Renal pelvis (tissue), 1 donor: ENCODE measurements at regions not wholly inside any gene's neighbourhood (a gene's known extent, or its start where the extent isn't known, plus 50 kb on each side); places are given as distances from the start of the nearest gene placed in this dataset.
"Not testable (repeated sequence)": the region's sequence is repeated elsewhere in the genome, so short reads cannot be mapped to it uniquely, and the experiment has no call there.

ENCODE experiments used
- DNase-seq: peaks from one replicate; pipeline ENCODE4 v3.0.0-alpha.2; 2013

DNA sequence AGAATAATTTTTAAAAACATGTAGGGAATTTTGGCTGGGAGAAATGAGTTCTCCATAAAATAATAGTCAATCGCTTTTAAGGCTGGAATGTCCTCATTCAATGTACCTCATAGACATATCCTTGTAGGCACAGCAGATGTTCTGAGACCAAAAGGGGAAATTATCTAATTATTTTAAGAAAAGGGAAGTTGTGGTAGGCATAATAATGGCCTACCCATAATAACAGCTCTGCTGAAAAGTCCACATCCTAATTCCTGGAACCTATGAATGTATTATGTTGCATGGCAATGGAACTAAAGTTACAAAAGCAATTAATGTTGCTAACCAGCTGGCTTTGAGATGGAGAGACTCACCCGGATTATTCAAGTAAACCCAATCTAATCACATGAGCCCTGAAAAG is 216.1 kb downstream of the TRIM36 start:
- no peak for DNase-seq

GRCh38 chr5:114952876-114953275 is 216.8 kb downstream of the TRIM36 start:
- DNase-seq, result no peak

GRCh38 chr5:114949756-114950155 is 220.0 kb downstream of the TRIM36 start:
- DNase-seq, result no peak

GRCh38 chr5:114948986-114949621 is 220.6 kb downstream of the TRIM36 start:
- no peak for DNase-seq

- DNase-seq, result no peak
Measured at GRCh38 chr5:114948363-114948762, 221.3 kb downstream of the TRIM36 start.

DNA sequence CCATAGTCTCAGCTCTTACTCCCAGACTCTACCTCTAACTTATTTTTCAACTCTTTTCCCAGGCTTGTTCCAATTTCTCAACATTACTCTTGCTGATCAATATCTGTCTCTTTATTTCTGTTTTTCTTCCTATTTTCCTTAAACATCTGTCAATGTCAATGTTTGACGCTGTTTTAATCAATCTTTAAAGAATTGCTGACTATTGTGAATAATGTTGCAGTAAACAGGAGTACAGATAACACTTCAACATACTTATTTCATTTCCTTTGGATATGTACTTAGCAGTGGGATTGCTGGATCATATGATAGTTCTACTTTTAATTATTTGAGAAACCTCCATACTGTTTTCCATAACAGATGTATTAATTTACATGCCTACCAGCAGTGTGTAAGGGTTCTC is 229.0 kb downstream of the TRIM36 start:
- DNase-seq, result no peak

- no peak for DNase-seq
Measured at GRCh38 chr5:114935490-114935889, 234.2 kb downstream of the TRIM36 start.

DNA sequence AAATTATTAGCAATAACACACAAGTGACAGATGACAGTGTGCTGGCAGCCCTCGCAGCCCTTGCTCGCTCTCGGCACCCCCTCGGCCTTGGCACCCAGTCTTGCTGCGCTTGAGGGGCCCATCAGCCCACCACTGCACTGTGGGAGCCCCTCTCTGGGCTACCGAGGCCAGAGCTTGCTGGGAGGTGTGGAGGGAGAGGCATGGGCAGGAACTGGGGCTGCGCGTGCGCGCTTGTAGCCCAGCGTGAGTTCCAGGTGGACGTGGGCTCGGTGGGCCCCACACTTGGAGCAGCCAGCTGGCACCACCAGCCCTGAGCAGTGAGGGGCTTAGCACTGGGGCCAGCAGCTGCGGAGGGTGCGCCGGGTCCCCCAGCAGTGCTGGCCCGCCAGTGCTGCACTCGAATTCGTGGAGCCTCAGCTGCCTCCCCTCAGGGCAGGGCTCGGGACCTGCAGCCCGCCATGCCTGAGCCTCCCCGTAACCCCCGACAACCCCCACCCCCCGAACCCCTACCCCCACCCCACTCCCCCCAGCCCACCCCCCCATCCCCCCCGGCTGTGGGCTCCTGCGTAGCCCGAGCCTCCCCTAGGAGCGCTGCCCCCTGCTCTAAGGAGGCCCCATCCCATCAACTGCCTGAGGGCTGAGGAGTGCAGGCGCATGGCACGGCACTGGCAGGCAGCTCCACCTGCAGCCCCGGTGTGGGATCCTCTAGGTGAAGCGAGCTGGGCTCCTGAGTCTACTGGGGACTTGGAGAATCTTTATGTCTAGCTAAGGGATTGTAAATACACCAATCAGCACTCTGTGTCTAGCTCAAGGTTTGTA is 240.9 kb downstream of the TRIM36 start:
- DNase-seq, result no peak

GRCh38 chr5:114924769-114925168 is 244.9 kb downstream of the TRIM36 start:
- DNase-seq, result no peak

DNA sequence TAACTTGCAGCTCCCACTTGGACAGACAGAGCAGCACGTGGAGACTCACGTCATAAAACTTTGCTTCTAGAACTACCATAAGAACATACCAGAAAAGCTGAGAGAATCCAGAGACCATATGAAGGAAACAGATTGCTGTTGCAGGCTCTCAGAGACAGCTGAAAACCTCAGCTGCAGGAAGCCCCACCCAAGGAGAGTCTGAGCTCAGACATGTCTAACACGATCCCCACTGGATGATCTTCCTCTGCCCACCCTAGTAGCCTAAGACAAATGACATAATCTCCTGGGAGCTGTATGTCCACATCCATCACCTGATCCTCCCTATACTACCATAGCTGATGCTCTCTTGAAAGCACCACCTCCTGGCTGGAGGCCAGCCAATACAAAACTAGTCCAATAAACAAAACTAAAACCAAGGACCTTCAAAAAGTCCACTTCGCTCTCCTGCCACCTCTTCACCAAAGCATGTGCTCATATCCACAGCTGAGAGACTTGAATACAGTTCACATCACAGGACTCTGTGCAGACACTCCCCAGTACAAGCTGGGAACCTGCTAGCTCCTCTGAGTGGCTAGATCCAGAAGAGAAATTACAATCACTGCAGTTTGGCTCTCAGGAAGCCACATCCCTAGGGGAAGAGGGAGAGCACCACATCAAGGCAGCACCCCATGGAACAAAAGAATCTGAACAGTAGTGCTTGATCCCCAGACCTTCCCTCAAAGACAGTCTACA is 257.4 kb downstream of the TRIM36 start:
- DNase-seq, result no peak

- DNase-seq, result no peak
Measured at GRCh38 chr5:114910727-114911126, 259.0 kb downstream of the TRIM36 start.

- DNase-seq, result no peak
Measured at GRCh38 chr5:114909424-114909823, 260.3 kb downstream of the TRIM36 start.

GRCh38 chr5:114903767-114904166 is 265.9 kb downstream of the TRIM36 start:
- DNase-seq, result no peak

- no peak for DNase-seq
Measured at GRCh38 chr5:114898602-114899001, 271.1 kb downstream of the TRIM36 start.

DNA sequence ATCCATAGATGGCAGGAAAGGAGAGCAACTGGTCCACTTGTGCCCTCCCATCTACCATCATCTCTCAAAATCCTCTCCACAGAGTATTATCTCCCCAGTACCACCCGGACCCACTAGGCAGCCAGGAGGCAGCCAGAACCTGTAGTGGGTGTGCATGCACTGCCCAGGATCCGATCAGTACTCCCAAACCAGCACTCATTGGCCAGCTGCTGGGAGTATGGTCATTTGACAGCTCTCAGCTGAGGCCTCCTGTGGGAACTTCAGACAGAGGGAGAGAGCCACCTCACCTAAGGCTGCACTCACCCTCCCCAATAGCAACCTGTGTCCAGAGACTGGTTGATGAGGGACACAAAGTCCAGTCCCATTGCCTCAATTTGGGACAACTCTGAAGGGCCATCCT is 286.0 kb downstream of the TRIM36 start:
- DNase-seq, result no peak

DNA sequence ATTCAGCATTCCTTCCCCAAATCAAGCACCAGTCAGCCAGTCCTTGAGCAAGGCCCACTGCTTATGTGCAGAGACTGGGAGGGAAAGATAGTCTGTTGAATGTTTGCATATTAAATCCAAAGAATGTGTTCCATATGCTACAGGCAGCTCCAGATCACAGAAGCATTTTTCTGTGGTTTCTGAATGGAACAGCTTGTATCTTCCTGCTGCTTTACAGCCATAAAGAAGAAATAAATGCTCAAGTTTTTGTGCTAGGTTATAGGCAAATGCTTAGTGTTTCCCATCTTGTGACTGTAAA is 310.3 kb downstream of the TRIM36 start:
- DNase-seq, result peak; percentile 11

- DNase-seq, result peak; percentile 19
Measured at GRCh38 chr5:114858665-114859437, 310.9 kb downstream of the TRIM36 start.

DNA sequence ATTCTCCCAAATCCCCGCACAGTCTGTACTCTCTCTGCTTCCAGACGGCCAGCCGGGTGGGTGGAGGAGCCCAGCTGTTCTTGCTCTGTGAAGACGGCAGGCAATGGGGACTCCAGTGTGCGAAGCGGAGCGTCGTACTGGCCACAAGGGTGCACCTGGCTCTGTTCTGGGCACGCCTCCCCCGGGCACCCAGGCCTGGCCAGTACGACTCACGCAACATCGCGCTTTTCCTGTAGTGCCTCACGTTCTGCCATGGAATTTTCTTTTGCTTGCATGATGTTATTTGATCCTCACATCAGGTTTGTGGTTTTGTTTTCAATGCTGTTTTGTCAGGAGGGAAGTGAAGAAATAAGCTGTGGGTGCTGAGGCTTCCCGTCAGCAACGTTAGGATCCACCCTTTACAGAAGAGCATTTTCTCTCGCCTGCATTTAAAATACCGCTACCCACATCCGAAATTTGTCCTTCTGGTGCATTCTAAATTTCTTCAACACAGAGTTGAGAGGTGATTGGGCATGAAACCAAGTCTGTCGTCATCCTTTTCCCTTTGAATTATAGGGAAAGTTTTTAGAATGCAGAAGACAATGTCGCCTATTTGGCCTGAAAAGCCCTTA is 311.7 kb downstream of the TRIM36 start:
- DNase-seq, result peak; percentile 14

DNA sequence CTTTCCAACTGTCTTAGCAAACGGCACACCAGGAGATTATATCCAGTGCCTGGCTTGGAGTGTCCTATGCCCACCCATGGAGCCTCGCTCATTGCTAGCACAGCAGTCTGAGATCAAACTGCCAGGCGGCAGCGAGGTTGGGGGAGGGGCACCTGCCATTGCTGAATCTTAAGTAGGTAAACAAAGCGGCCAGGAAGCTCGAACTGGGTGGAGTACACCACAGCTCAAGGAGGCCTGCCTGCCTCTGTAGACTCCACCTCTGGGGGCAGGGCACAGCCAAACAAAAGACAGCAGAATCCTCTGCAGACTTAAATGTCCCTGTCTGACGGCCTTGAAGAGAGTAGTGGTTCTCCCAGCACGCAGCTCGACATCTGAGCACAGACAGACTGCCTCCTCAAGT is 325.0 kb downstream of the TRIM36 start:
- not testable (repeated sequence) for DNase-seq

GRCh38 chr5:114839360-114839759 is 330.3 kb downstream of the TRIM36 start:
- no peak for DNase-seq

DNA sequence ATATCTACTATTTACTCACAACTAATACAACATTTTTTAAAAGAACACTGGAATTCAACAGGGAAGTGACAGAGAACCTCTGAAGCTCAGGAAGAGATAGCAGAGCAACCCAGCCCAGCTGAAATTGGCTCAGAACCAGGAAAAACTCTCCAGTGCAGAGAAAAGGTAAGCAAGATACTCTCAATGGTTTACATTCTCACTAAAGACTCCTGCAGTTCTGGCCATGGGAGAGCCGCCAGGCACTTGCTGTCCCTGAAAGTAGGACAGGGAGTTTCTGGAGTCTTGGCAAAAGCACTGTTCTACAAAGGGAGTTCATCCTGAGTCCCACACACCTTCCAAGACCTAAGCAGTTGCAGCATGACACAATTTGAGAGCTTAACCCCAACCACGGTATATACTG is 330.8 kb downstream of the TRIM36 start:
- no peak for DNase-seq

GRCh38 chr5:114830114-114830513 is 339.6 kb downstream of the TRIM36 start:
- no peak for DNase-seq
